Thymus (tissue), 11 donors: ENCODE measurements at regions not wholly inside any gene's neighbourhood (a gene's known extent, or its start where the extent isn't known, plus 50 kb on each side); places are given as distances from the start of the nearest gene placed in this dataset.
A peak's percentile ranks its signal among the peaks of the same experiment; 100 is the strongest.
"Not testable (repeated sequence)": the region's sequence is repeated elsewhere in the genome, so short reads cannot be mapped to it uniquely, and the experiment has no call there.

Experiments
- DNase-seq, 9 donors: peaks; one replicate each; pipeline ENCODE4 v3.0.0-alpha.2; 2013; ENCODE audit warnings: low spot score in 9 of 9, low read depth in 6 of 9, missing footprints in 1 of 9
- H3K27ac ChIP-seq, 2 donors: one replicate each; pipeline ENCODE4 v1.5.1; 2013; ENCODE audit warnings: control low read depth in 1 of 2, low read depth in 1 of 2, low read length in 1 of 2, mild to moderate bottlenecking in 1 of 2, moderate library complexity in 1 of 2
- H3K27me3 ChIP-seq, 2 donors: one replicate each; pipeline ENCODE4 v1.5.1; 2013; ENCODE audit warnings: low read length in 1 of 2; ENCODE audit not compliant: control insufficient read depth in 2 of 2, insufficient read depth in 1 of 2
- H3K36me3 ChIP-seq, 2 donors: one replicate each; pipeline ENCODE4 v1.5.1; 2013; ENCODE audit warnings: low read length in 1 of 2, mild to moderate bottlenecking in 1 of 2, moderate library complexity in 1 of 2; ENCODE audit not compliant: control insufficient read depth in 2 of 2, insufficient read depth in 2 of 2
- H3K4me1 ChIP-seq, 2 donors: one replicate each; pipeline ENCODE4 v1.5.1; 2013; ENCODE audit warnings: low read length in 2 of 2; ENCODE audit not compliant: control insufficient read depth in 2 of 2, insufficient read depth in 2 of 2
- H3K4me3 ChIP-seq, 2 donors: one replicate each; pipeline ENCODE4 v1.5.1; 2013; ENCODE audit warnings: low read length in 2 of 2, control low read depth in 1 of 2, mild to moderate bottlenecking in 1 of 2
- H3K9me3 ChIP-seq, 2 donors: one replicate each; pipeline ENCODE4 v1.5.1; 2013; ENCODE audit warnings: low read length in 1 of 2, mild to moderate bottlenecking in 1 of 2; ENCODE audit not compliant: control insufficient read depth in 2 of 2, insufficient read depth in 1 of 2
- WGBS: extraction: QIAGEN DNeasy Blood & Tissue Kit; methylation state at CpG from one replicate; pipeline ENCODE4 v1.1.7; 2013; 5-methylcytosine and 5-hydroxymethylcytosine counted together
- donor health status: healthy.

DNA sequence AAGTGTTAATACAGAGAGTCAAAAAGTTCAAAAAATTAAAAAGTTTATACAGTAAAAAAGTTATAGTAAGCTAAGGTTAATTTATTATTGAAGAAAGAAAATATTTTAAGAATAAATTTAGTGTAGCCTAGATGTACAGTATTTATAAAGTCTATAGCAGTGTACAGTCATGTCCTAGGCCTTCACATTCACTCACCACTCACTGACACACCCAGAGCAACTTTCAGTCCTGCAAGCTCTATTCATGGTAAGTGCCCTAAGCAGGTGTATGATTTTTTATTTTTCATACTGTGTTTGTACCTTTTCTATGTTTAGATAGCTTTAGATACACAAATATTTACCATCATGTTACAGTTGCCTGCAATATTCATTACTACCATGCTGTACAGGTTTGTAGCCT, 108.9 kb downstream of the FHIP1A start:
- Histone ChIP-seq H3K4me1 (no peaks in the 10 kb centered on the region), H3K4me3 (no peak overlapping the region), H3K36me3 (no peaks in the 10 kb centered on the region), H3K27me3 (no peaks in the 10 kb centered on the region), H3K9me3 (no peaks in the 10 kb centered on the region), H3K27ac (no peak overlapping the region)
- no peak for DNase-seq

DNA sequence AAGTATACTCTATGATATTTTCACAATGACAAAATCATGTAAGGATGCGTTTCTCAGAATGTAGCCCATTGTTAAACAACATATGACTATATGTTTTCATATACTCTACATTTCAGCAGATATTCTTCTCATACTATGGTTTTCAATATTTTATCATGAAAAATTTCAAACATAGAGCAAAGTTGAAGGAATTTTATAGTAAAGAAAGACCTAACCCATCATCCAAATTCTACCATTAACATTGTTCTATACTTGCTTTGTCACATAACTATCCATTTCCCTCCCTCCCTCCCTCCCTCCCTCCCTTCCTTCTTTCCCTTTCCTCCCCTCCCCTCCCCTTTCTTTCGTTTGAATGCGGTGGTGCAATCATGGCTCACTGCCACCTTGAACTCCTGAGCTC, 109.4 kb downstream of the FHIP1A start:
- Histone ChIP-seq H3K36me3 (no peaks in the 10 kb centered on the region), H3K27me3 (no peaks in the 10 kb centered on the region), H3K4me3 (no peak overlapping the region), H3K27ac (no peak overlapping the region), H3K9me3 (no peaks in the 10 kb centered on the region), H3K4me1 (no peaks in the 10 kb centered on the region)
- 80% methylated on average over 3 of the region's 3 CpGs for WGBS
- DNase-seq: no peak

DNA sequence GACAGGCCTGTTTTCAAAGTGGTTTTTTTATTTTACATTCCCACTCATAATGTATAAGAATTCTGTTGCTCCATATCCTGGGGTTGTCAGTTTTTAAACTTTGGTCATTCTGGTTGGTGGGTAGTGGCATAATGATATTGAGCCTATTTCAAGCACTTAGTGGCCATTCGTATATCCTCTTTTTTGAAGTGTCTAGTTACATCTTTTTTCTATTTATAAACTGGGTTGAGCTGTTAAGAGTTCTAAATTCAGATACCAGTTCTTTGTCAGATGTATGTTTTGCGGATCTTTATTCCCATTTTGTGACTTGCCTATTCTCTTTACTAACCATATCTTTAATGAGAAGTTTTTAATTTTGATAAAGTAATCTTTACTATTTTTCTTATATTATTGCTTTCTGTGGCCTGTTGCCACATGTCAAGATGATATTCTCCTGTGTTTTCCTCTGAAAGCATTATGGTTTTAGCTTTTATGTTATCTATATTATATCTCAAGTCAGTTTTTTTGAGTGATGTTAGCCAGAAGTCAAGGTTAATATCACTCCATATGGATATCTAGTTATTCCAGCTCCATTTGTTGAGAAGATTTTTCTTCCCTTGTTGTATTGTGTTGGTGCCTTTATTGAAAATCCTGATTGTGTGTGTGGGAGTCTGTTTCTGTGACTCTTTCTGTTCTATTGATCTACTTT, 110.9 kb downstream of the FHIP1A start:
- WGBS: 94% methylated on average over 2 of the region's 2 CpGs

DNA sequence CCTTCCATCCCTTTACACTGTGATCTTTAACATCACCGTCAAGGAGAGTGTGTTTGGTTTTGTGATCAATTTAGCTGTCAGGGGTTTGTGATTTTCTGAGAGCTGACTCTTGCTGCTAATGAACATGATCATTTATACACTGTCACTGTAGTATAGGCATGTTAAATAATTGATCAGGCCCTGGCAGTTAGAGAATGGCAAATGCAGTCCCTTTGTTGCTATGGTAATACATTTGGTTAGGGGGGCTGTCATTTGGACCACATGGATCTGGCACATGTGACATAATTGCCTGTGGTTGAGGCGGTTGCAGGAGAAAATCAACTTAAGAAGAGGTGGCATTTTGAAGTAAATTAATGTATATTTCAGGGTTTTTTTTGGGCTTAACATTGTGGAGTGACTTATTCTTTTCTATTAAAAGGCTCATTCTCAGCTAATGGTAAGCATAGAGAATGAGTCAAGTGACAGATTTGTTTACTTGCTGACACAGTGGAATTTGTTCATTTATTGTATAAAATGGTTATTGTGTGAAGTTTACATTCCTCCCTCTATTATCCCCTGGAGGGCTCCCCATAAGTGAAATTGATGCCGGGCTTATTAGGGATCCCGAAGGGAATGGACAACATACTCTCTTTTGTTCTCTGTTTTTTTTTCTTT, 114.0 kb downstream of the FHIP1A start:
- H3K9me3 ChIP-seq: no peaks in the 10 kb centered on the region
- no peaks in the 10 kb centered on the region for H3K36me3 ChIP-seq
- DNase-seq: no peak
- H3K27me3 ChIP-seq: no peaks in the 10 kb centered on the region
- no peak overlapping the region for H3K4me3 ChIP-seq
- WGBS: 87% methylated on average over 4 of the region's 4 CpGs
- H3K27ac ChIP-seq: no peak overlapping the region
- peaks cover 5 to 13% of the 10 kb centered on the region in 2 donors for H3K4me1 ChIP-seq

More for the DNA sequence above, 110.9 kb downstream of the FHIP1A start:
- H3K27me3 ChIP-seq: no peaks in the 10 kb centered on the region
- H3K4me1 ChIP-seq: peaks cover 5 to 8% of the 10 kb centered on the region in 2 donors
- H3K27ac ChIP-seq: no peak overlapping the region
- H3K9me3 ChIP-seq: no peaks in the 10 kb centered on the region
- no peak for DNase-seq
- no peaks in the 10 kb centered on the region for H3K36me3 ChIP-seq
- H3K4me3 ChIP-seq: no peak overlapping the region

DNA sequence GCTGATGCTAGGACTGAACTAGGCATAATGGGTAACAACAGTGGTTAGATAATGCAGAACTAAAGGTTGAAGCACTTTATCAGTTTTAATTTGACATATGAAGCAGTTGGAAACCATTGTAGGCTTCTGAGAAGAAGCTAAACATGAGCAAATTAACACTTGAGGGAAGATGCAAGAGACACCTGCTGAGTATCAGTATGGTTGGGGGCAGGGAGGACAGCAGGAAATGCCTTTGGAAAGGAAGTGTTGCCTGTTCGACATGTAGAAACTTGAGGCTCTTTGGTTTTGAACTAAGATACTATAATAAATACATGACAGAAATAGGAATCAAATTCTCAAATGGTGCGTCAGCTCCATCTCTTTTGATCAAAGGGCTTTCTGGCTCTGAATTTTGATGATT, 115.6 kb downstream of the FHIP1A start:
- no peak overlapping the region for H3K4me3 ChIP-seq
- H3K36me3 ChIP-seq: no peaks in the 10 kb centered on the region
- H3K4me1 ChIP-seq: peaks cover 5 to 13% of the 10 kb centered on the region in 2 donors
- DNase-seq: peak; percentile 27 to 83 (median 47)
- H3K9me3 ChIP-seq: no peaks in the 10 kb centered on the region
- peak overlapping the region in 1 of 2 donors; percentile 86 for H3K27ac ChIP-seq
- 23% methylated on average over 2 of the region's 2 CpGs for WGBS
- no peaks in the 10 kb centered on the region for H3K27me3 ChIP-seq

DNA sequence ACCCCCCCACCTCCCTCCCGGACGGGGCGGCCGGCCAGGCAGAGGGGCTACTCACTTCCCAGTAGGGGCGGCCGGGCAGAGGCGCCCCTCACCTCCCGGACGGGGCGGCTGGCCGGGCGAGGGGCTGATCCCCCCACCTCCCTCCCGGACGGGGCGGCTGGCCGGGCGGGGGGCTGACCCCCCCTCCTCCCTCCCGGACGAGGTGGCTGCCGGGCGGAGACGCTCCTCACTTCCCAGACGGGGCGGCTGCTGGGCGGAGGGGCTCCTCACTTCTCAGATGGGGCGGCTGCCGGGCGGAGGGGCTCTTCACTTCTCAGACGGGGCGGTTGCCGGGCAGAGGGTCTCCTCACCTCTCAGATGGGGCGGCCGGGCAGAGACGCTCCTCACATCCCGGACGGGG, 117.5 kb downstream of the FHIP1A start:
- not testable (repeated sequence) for H3K27me3 ChIP-seq
- WGBS: 92% methylated on average over 36 of the region's 36 CpGs

DNA sequence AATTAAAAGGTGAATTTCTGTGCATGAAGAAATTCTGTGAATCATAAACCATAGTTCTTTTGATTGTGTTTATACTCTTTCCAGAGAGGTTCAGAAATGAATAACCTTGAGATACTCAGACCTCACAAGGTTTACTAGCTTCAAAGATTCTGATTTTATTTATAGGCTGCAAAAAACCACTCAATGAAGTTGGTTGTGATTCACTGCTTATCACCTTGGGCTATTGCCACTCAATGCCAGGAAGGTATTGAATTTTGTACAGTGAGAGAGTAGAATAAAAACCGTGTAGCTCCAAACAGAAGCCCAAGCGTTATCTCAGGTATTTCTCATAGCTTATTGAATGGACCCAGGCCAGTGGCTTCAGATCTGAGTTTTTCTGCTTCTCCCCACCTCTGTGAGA, 118.7 kb downstream of the FHIP1A start:
- Histone ChIP-seq H3K27me3 (no peaks in the 10 kb centered on the region), H3K9me3 (no peaks in the 10 kb centered on the region), H3K27ac (no peak overlapping the region), H3K4me1 (peaks cover 5 to 13% of the 10 kb centered on the region in 2 donors), H3K4me3 (no peak overlapping the region), H3K36me3 (no peaks in the 10 kb centered on the region)
- no peak for DNase-seq
- WGBS: 93% methylated on average over 2 of the region's 2 CpGs

More for the DNA sequence above, 117.5 kb downstream of the FHIP1A start:
- not testable (repeated sequence) for H3K36me3 ChIP-seq, H3K27ac ChIP-seq, DNase-seq, H3K9me3 ChIP-seq, H3K4me3 ChIP-seq
- peaks cover 5 to 13% of the 10 kb centered on the region in 2 donors for H3K4me1 ChIP-seq

DNA sequence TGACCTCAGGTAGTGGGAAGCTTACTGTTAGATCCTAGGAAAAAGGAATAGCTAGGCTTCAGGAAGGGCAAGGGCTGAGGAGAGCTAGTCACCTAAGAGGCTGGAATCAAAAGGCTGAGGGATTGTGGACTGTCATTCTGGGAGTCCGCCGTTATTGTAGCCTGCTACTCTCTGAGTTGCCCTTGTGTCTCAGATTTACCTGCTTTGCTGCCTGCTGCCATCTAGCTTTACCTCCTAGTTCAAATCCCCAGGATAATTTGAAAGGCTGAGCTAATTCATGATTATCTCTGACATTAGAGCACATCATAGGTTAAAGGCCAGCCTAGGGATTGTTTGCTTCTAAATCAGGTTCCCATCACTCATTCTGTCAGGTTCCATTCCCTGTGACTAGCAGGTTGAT, 120.2 kb downstream of the FHIP1A start:
- H3K9me3 ChIP-seq: no peaks in the 10 kb centered on the region
- no peak overlapping the region for H3K27ac ChIP-seq
- H3K36me3 ChIP-seq: no peaks in the 10 kb centered on the region
- no peak for DNase-seq
- H3K4me1 ChIP-seq: peaks cover 5 to 12% of the 10 kb centered on the region in 2 donors
- no peak overlapping the region for H3K4me3 ChIP-seq
- WGBS: 84% methylated on average over 2 of the region's 2 CpGs
- no peaks in the 10 kb centered on the region for H3K27me3 ChIP-seq

DNA sequence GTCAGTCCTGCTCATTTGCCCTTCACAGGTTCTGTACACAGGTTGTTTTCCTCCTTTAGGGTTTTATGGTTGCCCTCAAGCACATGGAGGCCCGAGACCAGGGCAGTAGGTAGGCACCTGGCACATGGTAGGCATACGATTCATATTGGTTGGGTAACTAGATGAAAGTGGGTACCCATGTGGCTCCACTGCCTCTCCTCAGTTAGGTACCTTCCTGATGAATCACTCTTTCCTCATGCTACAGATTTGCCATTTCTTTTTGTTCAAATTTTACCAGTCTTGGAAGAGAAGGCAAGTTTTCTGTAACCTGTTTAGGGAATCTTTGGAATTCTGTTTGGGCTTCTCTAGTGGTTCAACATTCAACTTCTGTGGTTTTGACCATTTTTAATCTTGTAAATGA, 121.3 kb downstream of the FHIP1A start:
- 91% methylated on average over 2 of the region's 2 CpGs for WGBS
- Histone ChIP-seq H3K27me3 (no peaks in the 10 kb centered on the region), H3K36me3 (no peaks in the 10 kb centered on the region), H3K9me3 (no peaks in the 10 kb centered on the region), H3K4me1 (peaks cover 0 to 1% of the 10 kb centered on the region in 2 donors), H3K27ac (no peak overlapping the region), H3K4me3 (no peak overlapping the region)
- DNase-seq: no peak
